ENCODE measurements at regions not wholly inside any gene's neighbourhood (a gene's known extent, or its start where the extent isn't known, plus 50 kb on each side); places are given as distances from the start of the nearest gene placed in this dataset.

DNA sequence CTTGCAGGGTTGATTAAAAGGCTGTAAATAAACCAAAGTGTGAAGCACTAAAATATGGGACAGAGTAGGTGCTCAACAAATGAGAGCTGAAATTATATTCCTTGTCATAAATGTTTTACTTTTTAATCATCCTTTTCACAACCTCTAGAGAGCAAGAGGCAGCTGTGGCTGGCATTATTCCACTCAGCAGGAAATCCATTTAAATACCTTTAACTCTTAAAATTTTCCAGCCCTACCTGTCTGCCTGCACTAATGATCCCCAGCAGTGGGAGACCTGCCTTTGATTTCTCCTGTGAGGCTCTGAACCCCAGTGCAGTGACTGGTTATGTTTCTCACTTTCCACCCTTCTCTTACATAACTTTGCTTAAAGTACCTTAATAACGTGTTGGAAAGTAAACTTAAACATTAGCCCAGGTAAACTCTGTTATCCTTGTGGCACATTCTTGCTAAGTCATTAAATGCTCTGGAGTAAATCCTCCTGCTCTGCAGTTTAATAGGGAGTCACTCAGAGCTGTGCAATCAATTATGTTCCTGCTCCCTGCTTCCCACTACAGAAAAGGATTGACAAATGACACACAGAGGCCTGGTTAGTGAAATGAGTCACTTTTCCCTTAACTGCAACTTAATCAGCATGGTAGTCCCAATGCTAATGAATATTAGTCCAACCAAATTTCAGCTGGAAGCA lies 755.7 kb upstream of the USP15 start:
- no peak overlapping the region for H3K27ac ChIP-seq (ENCODE audit: low read length)
- peaks cover 18% of the 10 kb centered on the region for H3K4me1 ChIP-seq (ENCODE audit: insufficient read depth, low read length)
- H3K9ac ChIP-seq (ENCODE audit: low read depth, low read length) = no peak overlapping the region
- peaks cover 6% of the 10 kb centered on the region; the same call in 1 of the 2 replicates for H3K9me3 ChIP-seq (ENCODE audit: insufficient read depth, low read depth, low read length)
- no peaks in the 10 kb centered on the region for H3K27me3 ChIP-seq (ENCODE audit: insufficient read depth, low read length)
- no peaks in the 10 kb centered on the region for H3K36me3 ChIP-seq (ENCODE audit: insufficient read depth, low read depth, low read length)
- peak overlapping the region; percentile 36; the same call in 1 of the 2 replicates for H3K4me3 ChIP-seq (ENCODE audit: low read length)

- H3K27ac ChIP-seq (ENCODE audit: low read length) = no peak overlapping the region
- H3K9ac ChIP-seq (ENCODE audit: low read depth, low read length) = no peak overlapping the region
- no peaks in the 10 kb centered on the region for H3K36me3 ChIP-seq (ENCODE audit: insufficient read depth, low read depth, low read length)
- H3K9me3 ChIP-seq (ENCODE audit: insufficient read depth, low read depth, low read length) = no peaks in the 10 kb centered on the region
- no peaks in the 10 kb centered on the region; the same call in 1 of the 2 replicates for H3K4me1 ChIP-seq (ENCODE audit: insufficient read depth, low read length)
- H3K27me3 ChIP-seq (ENCODE audit: insufficient read depth, low read length) = no peaks in the 10 kb centered on the region
- H3K4me3 ChIP-seq (ENCODE audit: low read length) = no peak overlapping the region
Observed at GRCh38 chr12:61513499-61513898, 746.7 kb upstream of the USP15 start.

DNA sequence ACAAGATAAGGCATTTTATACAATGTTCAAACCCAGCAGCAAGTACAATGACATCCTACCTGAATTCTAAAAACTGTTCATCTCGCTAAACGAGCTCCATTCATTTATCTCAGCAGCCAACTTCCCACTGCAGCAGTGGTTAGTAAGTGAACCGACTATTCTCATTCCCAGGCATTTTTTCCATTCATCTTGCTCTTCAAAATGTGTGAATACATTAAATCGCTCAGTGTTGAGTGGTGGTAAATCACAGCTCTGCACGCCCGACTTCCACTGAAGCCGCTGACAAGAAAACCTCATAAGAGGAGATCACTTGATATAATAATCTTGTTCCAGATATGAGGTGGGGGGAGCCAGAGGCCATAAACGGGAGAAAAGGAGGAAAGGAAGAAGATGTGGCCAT lies 746.2 kb upstream of the USP15 start:
- no peak overlapping the region for H3K9ac ChIP-seq (ENCODE audit: low read depth, low read length)
- no peaks in the 10 kb centered on the region; the same call in 1 of the 2 replicates for H3K4me1 ChIP-seq (ENCODE audit: insufficient read depth, low read length)
- no peak overlapping the region for H3K4me3 ChIP-seq (ENCODE audit: low read length)

DNA sequence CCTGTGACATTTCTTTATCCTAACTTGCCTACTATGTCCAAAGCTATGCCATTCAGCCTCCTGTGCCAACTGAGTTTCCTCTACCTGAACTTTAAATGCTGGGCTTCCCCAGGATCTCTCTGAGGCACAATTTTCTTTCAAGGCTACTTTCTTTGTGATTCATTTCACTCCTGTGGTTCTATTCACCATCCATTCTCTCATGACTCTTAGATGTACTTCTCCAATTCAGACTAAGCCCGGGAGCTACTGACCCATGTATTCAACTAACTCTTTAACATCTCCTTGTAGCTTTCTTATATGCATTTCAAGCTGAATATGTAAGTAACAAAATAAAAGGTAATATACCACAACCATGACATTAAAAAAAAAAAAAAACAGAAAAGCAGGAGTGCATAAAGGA lies 738.9 kb upstream of the USP15 start:
- H3K27me3 ChIP-seq (ENCODE audit: insufficient read depth, low read length) = no peaks in the 10 kb centered on the region
- peak overlapping the region; percentile 29; the same call in 1 of the 2 replicates for H3K4me3 ChIP-seq (ENCODE audit: low read length)
- H3K9me3 ChIP-seq (ENCODE audit: insufficient read depth, low read depth, low read length) = no peaks in the 10 kb centered on the region
- no peak overlapping the region for H3K9ac ChIP-seq (ENCODE audit: low read depth, low read length)
- no peak overlapping the region for H3K27ac ChIP-seq (ENCODE audit: low read length)
- H3K36me3 ChIP-seq (ENCODE audit: insufficient read depth, low read depth, low read length) = no peaks in the 10 kb centered on the region
- H3K4me1 ChIP-seq (ENCODE audit: insufficient read depth, low read length) = peaks cover 12% of the 10 kb centered on the region; the same call in 1 of the 2 replicates

More for the DNA sequence above, 746.2 kb upstream of the USP15 start:
- H3K27me3 ChIP-seq (ENCODE audit: insufficient read depth, low read length) = no peaks in the 10 kb centered on the region
- H3K9me3 ChIP-seq (ENCODE audit: insufficient read depth, low read depth, low read length) = no peaks in the 10 kb centered on the region
- no peak overlapping the region for H3K27ac ChIP-seq (ENCODE audit: low read length)
- no peaks in the 10 kb centered on the region for H3K36me3 ChIP-seq (ENCODE audit: insufficient read depth, low read depth, low read length)

DNA sequence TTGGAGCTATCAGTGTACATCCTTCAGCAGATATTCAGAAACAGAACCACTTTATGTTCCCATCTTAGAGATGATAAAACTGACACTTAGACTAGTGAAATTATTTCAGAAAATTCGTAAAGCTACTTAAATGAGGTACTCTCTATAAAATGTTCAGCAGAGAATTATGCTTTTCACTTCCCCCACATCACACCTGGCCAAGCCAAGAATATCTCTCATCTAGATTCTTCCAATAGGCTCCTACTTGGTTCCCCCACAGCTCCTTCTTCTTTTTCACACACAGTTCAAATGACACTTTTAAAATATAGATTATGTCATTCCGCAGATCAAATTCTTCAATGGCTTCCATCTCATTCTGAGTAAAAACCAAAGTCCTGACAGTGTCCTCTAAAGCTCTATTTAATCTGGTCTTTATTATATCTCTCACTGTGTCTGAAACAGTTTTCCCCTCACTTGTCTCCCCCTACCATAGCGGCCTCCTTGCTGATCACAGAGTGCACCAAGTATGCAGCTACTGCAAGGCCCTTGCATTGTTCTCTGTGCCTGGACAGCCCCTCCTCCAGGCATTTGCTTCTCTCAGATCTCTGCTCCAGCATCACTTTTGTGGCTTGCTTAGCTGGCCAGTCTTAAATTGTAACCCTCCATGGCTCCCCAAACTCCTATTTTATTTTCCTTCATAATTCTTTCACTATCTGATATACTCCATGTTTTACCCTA lies 736.8 kb upstream of the USP15 start:
- Histone ChIP-seq H3K4me1 (ENCODE audit: insufficient read depth, low read length) (peaks cover 12% of the 10 kb centered on the region; the same call in 1 of the 2 replicates), H3K9ac (ENCODE audit: low read depth, low read length) (no peak overlapping the region), H3K27ac (ENCODE audit: low read length) (no peak overlapping the region), H3K27me3 (ENCODE audit: insufficient read depth, low read length) (no peaks in the 10 kb centered on the region), H3K4me3 (ENCODE audit: low read length) (no peak overlapping the region), H3K36me3 (ENCODE audit: insufficient read depth, low read depth, low read length) (no peaks in the 10 kb centered on the region), H3K9me3 (ENCODE audit: insufficient read depth, low read depth, low read length) (no peaks in the 10 kb centered on the region)

- no peak overlapping the region for H3K4me3 ChIP-seq (ENCODE audit: low read length)
- peaks cover 12% of the 10 kb centered on the region; the same call in 1 of the 2 replicates for H3K4me1 ChIP-seq (ENCODE audit: insufficient read depth, low read length)
- H3K9ac ChIP-seq (ENCODE audit: low read depth, low read length) = no peak overlapping the region
- no peaks in the 10 kb centered on the region for H3K36me3 ChIP-seq (ENCODE audit: insufficient read depth, low read depth, low read length)
- H3K9me3 ChIP-seq (ENCODE audit: insufficient read depth, low read depth, low read length) = no peaks in the 10 kb centered on the region
- H3K27ac ChIP-seq (ENCODE audit: low read length) = no peak overlapping the region
- H3K27me3 ChIP-seq (ENCODE audit: insufficient read depth, low read length) = no peaks in the 10 kb centered on the region
Observed at GRCh38 chr12:61524851-61525250, 735.4 kb upstream of the USP15 start.

GRCh38 chr12:61525331-61525730 lies 734.9 kb upstream of the USP15 start:
- no peak overlapping the region for H3K4me3 ChIP-seq (ENCODE audit: low read length)
- no peak overlapping the region for H3K27ac ChIP-seq (ENCODE audit: low read length)
- peaks cover 12% of the 10 kb centered on the region; the same call in 1 of the 2 replicates for H3K4me1 ChIP-seq (ENCODE audit: insufficient read depth, low read length)
- no peak overlapping the region for H3K9ac ChIP-seq (ENCODE audit: low read depth, low read length)
- no peaks in the 10 kb centered on the region for H3K27me3 ChIP-seq (ENCODE audit: insufficient read depth, low read length)
- no peaks in the 10 kb centered on the region for H3K9me3 ChIP-seq (ENCODE audit: insufficient read depth, low read depth, low read length)
- H3K36me3 ChIP-seq (ENCODE audit: insufficient read depth, low read depth, low read length) = no peaks in the 10 kb centered on the region

DNA sequence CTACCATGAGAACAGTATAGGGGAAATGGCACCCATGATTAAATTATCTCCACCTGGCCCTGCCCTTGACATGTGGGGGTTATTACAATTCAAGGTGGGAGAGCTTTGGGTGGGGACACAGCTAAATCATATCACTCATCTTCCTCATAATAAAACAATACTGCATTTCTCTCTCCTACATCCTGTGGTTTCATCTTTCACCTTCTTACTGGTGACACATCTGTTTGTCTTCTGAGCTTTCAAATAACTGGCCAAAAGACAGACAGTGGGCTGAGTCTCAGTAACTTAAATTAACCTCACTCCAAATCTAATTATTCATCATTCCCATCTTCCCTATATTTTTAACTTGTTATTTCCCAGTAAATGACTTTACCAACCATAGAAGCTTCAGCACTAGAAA lies 729.7 kb upstream of the USP15 start:
- H3K4me1 ChIP-seq (ENCODE audit: insufficient read depth, low read length) = no peaks in the 10 kb centered on the region
- H3K36me3 ChIP-seq (ENCODE audit: insufficient read depth, low read depth, low read length) = no peaks in the 10 kb centered on the region
- no peak overlapping the region for H3K9ac ChIP-seq (ENCODE audit: low read depth, low read length)
- H3K4me3 ChIP-seq (ENCODE audit: low read length) = no peak overlapping the region
- no peaks in the 10 kb centered on the region for H3K9me3 ChIP-seq (ENCODE audit: insufficient read depth, low read depth, low read length)
- H3K27ac ChIP-seq (ENCODE audit: low read length) = no peak overlapping the region
- H3K27me3 ChIP-seq (ENCODE audit: insufficient read depth, low read length) = no peaks in the 10 kb centered on the region

GRCh38 chr12:61531195-61531594 lies 729.0 kb upstream of the USP15 start:
- Histone ChIP-seq H3K4me3 (ENCODE audit: low read length) (no peak overlapping the region), H3K36me3 (ENCODE audit: insufficient read depth, low read depth, low read length) (no peaks in the 10 kb centered on the region), H3K4me1 (ENCODE audit: insufficient read depth, low read length) (no peaks in the 10 kb centered on the region), H3K27ac (ENCODE audit: low read length) (no peak overlapping the region), H3K27me3 (ENCODE audit: insufficient read depth, low read length) (no peaks in the 10 kb centered on the region), H3K9me3 (ENCODE audit: insufficient read depth, low read depth, low read length) (no peaks in the 10 kb centered on the region), H3K9ac (ENCODE audit: low read depth, low read length) (no peak overlapping the region)

DNA sequence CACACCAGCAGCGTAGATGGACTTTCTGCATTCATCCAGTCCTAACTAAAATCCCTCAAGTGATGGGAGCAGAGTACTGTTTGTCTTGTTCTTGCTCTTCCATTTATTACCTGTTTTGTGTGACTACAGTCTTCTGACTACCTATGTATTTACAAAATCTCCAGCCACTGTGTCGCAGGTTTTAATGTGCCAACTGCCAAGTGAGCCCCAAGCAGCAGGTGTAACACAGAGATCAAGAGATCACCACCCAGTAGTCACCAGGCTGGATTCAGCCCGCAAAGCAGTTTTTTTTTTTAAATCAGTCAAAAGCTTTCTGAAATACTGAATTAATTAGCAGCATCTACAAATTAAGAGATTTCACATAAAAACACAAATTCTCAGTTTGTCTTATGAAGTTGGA lies 724.1 kb upstream of the USP15 start:
- Histone ChIP-seq H3K4me3 (ENCODE audit: low read length) (no peak overlapping the region), H3K4me1 (ENCODE audit: insufficient read depth, low read length) (no peaks in the 10 kb centered on the region), H3K27ac (ENCODE audit: low read length) (no peak overlapping the region), H3K27me3 (ENCODE audit: insufficient read depth, low read length) (no peaks in the 10 kb centered on the region), H3K9ac (ENCODE audit: low read depth, low read length) (no peak overlapping the region), H3K9me3 (ENCODE audit: insufficient read depth, low read depth, low read length) (no peaks in the 10 kb centered on the region), H3K36me3 (ENCODE audit: insufficient read depth, low read depth, low read length) (no peaks in the 10 kb centered on the region)

GRCh38 chr12:61536525-61536924 lies 723.7 kb upstream of the USP15 start:
- Histone ChIP-seq H3K9ac (ENCODE audit: low read depth, low read length) (no peak overlapping the region), H3K27me3 (ENCODE audit: insufficient read depth, low read length) (no peaks in the 10 kb centered on the region), H3K4me1 (ENCODE audit: insufficient read depth, low read length) (no peaks in the 10 kb centered on the region), H3K9me3 (ENCODE audit: insufficient read depth, low read depth, low read length) (no peaks in the 10 kb centered on the region), H3K27ac (ENCODE audit: low read length) (no peak overlapping the region), H3K4me3 (ENCODE audit: low read length) (no peak overlapping the region), H3K36me3 (ENCODE audit: insufficient read depth, low read depth, low read length) (no peaks in the 10 kb centered on the region)

DNA sequence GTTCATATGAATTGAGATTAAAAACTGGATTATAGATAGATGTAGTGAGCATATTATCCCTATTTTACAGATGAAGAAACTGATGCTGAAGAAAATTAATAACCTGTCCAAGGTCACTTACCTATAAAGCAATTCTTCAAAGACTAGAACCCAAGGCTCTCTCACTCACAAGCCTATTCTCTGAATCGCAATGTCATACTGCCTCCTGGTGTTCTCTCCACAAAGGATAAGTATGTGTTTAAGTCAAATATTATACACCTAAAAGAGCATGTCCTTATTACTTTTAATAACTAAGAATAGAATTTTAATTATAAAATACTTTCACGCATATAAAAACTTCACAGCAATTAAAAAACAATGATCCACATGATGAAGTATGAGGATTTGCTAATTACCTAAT lies 721.3 kb upstream of the USP15 start:
- H3K9me3 ChIP-seq (ENCODE audit: insufficient read depth, low read depth, low read length) = no peaks in the 10 kb centered on the region

More for the DNA sequence above, 721.3 kb upstream of the USP15 start:
- Histone ChIP-seq H3K36me3 (ENCODE audit: insufficient read depth, low read depth, low read length) (no peaks in the 10 kb centered on the region), H3K9ac (ENCODE audit: low read depth, low read length) (no peak overlapping the region), H3K4me1 (ENCODE audit: insufficient read depth, low read length) (no peaks in the 10 kb centered on the region), H3K27me3 (ENCODE audit: insufficient read depth, low read length) (no peaks in the 10 kb centered on the region), H3K27ac (ENCODE audit: low read length) (no peak overlapping the region), H3K4me3 (ENCODE audit: low read length) (no peak overlapping the region)

All from iPS-20b (cell line).